ENCODE measurements at regions not wholly inside any gene's neighbourhood (a gene's known extent, or its start where the extent isn't known, plus 50 kb on each side); places are given as distances from the start of the nearest gene placed in this dataset.

- no peak overlapping the region for H2AFZ ChIP-seq (ENCODE audit: low read depth, low read length)
- H3K36me3 ChIP-seq (ENCODE audit: control insufficient read depth in 2 of 2, extremely low read depth in 1 of 2, insufficient read depth in 2 of 2, low read length in 2 of 2) = no peaks in the 10 kb centered on the region
- no peak overlapping the region for H3K4me2 ChIP-seq (ENCODE audit: insufficient read depth, low read length)
- peaks cover 7% of the 10 kb centered on the region for H3K9me3 ChIP-seq (replicated peaks; ENCODE audit: control insufficient read depth, insufficient read depth, low read length)
- no peak overlapping the region for H3K4me3 ChIP-seq (replicated peaks in 1 of 3; ENCODE audit: insufficient read depth in 1 of 3, low read depth in 1 of 3, low read length in 3 of 3)
- no peaks in the 10 kb centered on the region for H3K9me1 ChIP-seq (replicated peaks; ENCODE audit: control insufficient read depth, extremely low read depth, insufficient read depth, low read length)
- no peak for TF ChIP-seq GATA2 (IDR thresholded peaks at IDR 0.05; ENCODE audit: insufficient read depth, insufficient read length, low read depth, low read length)
- no peak for TF ChIP-seq MYC (IDR thresholded peaks at IDR 0.05; ENCODE audit: low read depth, low read length)
- TF ChIP-seq, protein P1, sequence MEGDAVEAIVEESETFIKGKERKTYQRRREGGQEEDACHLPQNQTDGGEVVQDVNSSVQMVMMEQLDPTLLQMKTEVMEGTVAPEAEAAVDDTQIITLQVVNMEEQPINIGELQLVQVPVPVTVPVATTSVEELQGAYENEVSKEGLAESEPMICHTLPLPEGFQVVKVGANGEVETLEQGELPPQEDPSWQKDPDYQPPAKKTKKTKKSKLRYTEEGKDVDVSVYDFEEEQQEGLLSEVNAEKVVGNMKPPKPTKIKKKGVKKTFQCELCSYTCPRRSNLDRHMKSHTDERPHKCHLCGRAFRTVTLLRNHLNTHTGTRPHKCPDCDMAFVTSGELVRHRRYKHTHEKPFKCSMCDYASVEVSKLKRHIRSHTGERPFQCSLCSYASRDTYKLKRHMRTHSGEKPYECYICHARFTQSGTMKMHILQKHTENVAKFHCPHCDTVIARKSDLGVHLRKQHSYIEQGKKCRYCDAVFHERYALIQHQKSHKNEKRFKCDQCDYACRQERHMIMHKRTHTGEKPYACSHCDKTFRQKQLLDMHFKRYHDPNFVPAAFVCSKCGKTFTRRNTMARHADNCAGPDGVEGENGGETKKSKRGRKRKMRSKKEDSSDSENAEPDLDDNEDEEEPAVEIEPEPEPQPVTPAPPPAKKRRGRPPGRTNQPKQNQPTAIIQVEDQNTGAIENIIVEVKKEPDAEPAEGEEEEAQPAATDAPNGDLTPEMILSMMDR (IDR thresholded peaks at IDR 0.05; ENCODE audit: extremely low read depth in 1 of 2, insufficient read depth in 1 of 2, low read depth in 1 of 2, low read length in 2 of 2) = no peak
- no peak for TF ChIP-seq FOS (IDR thresholded peaks at IDR 0.05; ENCODE audit: borderline replicate concordance, insufficient read depth, low read length)
- TF ChIP-seq POLR2A (IDR thresholded peaks at IDR 0.05; ENCODE audit: low read depth, low read length) = no peak
- no peak for TF ChIP-seq POLR2AphosphoS5 (IDR thresholded peaks at IDR 0.05; ENCODE audit: insufficient read depth, low read depth, low read length)
- no peak for TF ChIP-seq MAX (IDR thresholded peaks at IDR 0.05; ENCODE audit: insufficient read depth, insufficient read length)
- no peak for TF ChIP-seq EZH2 (IDR thresholded peaks at IDR 0.05; ENCODE audit: borderline replicate concordance, low read depth, low read length, severe bottlenecking)
- TF ChIP-seq JUN (IDR thresholded peaks at IDR 0.05; ENCODE audit: borderline replicate concordance, insufficient read depth, insufficient read length, low read depth) = no peak
- no peak overlapping the region for H3K9ac ChIP-seq (replicated peaks; ENCODE audit: extremely low read depth, insufficient read depth, low read length)
- FAIRE-seq (no peak), DNase-seq (ENCODE audit: low read depth, low spot score) (no peak)
- intact Hi-C loops (cut with micrococcal nuclease) = no loop called here
- BruUV-seq (replicated peaks) = no TSS peak
- H3K4me1 ChIP-seq (ENCODE audit: control insufficient read depth, extremely low read depth, insufficient read depth, low read length) = no peaks in the 10 kb centered on the region
- no peaks in the 10 kb centered on the region for H3K79me2 ChIP-seq (ENCODE audit: control insufficient read depth, insufficient read depth, low read length)
- dilution Hi-C loops (cut with MboI; ENCODE audit: extremely low pct_ligation_motif_present, low sequenced_read_pairs) = no loop called here
- no peaks in the 10 kb centered on the region for H4K20me1 ChIP-seq (replicated peaks; ENCODE audit: control insufficient read depth, extremely low read depth, insufficient read depth, low read length)
- POLR2A ChIA-PET = no interaction called here
- H3K27me3 ChIP-seq (ENCODE audit: control insufficient read depth in 2 of 2, insufficient read depth in 2 of 2, low read length in 2 of 2) = no peaks in the 10 kb centered on the region
- CTCF ChIA-PET = no interaction called here
- no peak overlapping the region for H3K27ac ChIP-seq (ENCODE audit: insufficient read depth, low read depth, low read length)
Measured at GRCh38 chr13:21987793-21988192, 316.9 kb downstream of the FGF9 start.

Measured in endothelial cell of umbilical vein (primary cell).